Keratinocyte (primary cell): ENCODE measurements at regions not wholly inside any gene's neighbourhood (a gene's known extent, or its start where the extent isn't known, plus 50 kb on each side); places are given as distances from the start of the nearest gene placed in this dataset.

Source experiments
- DNase-seq: peaks from one replicate; pipeline ENCODE4 v3.0.0-alpha.2; 2011; ENCODE audit warnings: low read depth, missing footprints, low spot score
- FAIRE-seq: peaks from 2 replicates; lab custom pipeline; 2011; peaks lifted over from hg19 to GRCh38; lab: Jason Lieb, UNC
- H2AFZ ChIP-seq: 2 replicates; pipeline ENCODE4 v1.6.0; 2012; ENCODE audit warnings: low read length, control low read depth, inconsistent platforms; ENCODE audit not compliant: control insufficient read depth
- H3K27ac ChIP-seq: 2 replicates; pipeline ENCODE4 v1.5.1; 2011; ENCODE audit warnings: low read length; ENCODE audit not compliant: control insufficient read depth, insufficient read depth
- H3K27me3 ChIP-seq: 3 replicates; pipeline ENCODE4 v1.6.0; 2011; ENCODE audit warnings: low read length; ENCODE audit not compliant: control insufficient read depth, insufficient read depth; ENCODE audit errors: extremely low read depth
- H3K36me3 ChIP-seq, 2 experiments: 2 replicates in 1 of 2; 3 replicates in 1 of 2; pipeline ENCODE4 v1.5.1; 2011; ENCODE audit warnings: low read length in 2 of 2, mild to moderate bottlenecking in 1 of 2; ENCODE audit not compliant: control insufficient read depth in 2 of 2, insufficient read depth in 2 of 2; ENCODE audit errors: extremely low read depth in 1 of 2
- H3K4me1 ChIP-seq: 3 replicates; pipeline ENCODE4 v1.5.1; 2011; ENCODE audit warnings: low read length; ENCODE audit not compliant: control insufficient read depth, insufficient read depth; ENCODE audit errors: extremely low read depth
- H3K4me2 ChIP-seq: 3 replicates; pipeline ENCODE4 v1.6.0; 2011; ENCODE audit warnings: low read depth, low read length; ENCODE audit not compliant: control insufficient read depth, insufficient read depth; ENCODE audit errors: extremely low read depth
- H3K4me3 ChIP-seq, 3 experiments: fragments of 200-600 bp in 1 of 3; sonication (generic) in 1 of 3; 2 replicates in 2 of 3; 3 replicates in 1 of 3; pipeline ENCODE4 v1.5.1; 2011 to 2016; ENCODE audit warnings: low read length in 3 of 3, mild to moderate bottlenecking in 3 of 3, control low read depth in 2 of 3, inconsistent platforms in 1 of 3, low read depth in 1 of 3, mixed read lengths in 1 of 3, mixed run types in 1 of 3, moderate library complexity in 1 of 3; ENCODE audit not compliant: control insufficient read depth in 2 of 3, insufficient read depth in 2 of 3; ENCODE audit errors: extremely low read depth in 1 of 3
- H3K79me2 ChIP-seq: 2 replicates; pipeline ENCODE4 v1.6.0; 2012; ENCODE audit warnings: low read length; ENCODE audit not compliant: control insufficient read depth, insufficient read depth
- H3K9ac ChIP-seq: 3 replicates; pipeline ENCODE4 v1.6.0; 2011; ENCODE audit warnings: low read length; ENCODE audit not compliant: control insufficient read depth, insufficient read depth; ENCODE audit errors: extremely low read depth
- H3K9me1 ChIP-seq: 3 replicates; pipeline ENCODE4 v1.6.0; 2011; ENCODE audit warnings: low read length; ENCODE audit not compliant: control insufficient read depth, insufficient read depth; ENCODE audit errors: extremely low read depth
- H3K9me3 ChIP-seq: 2 replicates; pipeline ENCODE4 v1.5.1; 2012; ENCODE audit warnings: low read depth, low read length; ENCODE audit not compliant: control insufficient read depth
- H4K20me1 ChIP-seq: 3 replicates; pipeline ENCODE4 v1.6.0; 2011; ENCODE audit warnings: low read length; ENCODE audit not compliant: control insufficient read depth, insufficient read depth; ENCODE audit errors: extremely low read depth
- CTCF ChIP-seq, 3 experiments: IDR thresholded peaks in 1 of 3; conservative IDR thresholded peaks in 1 of 3; optimal IDR thresholded peaks in 1 of 3; 2 replicates in 2 of 3; 3 replicates in 1 of 3; pipeline versions ENCODE3 to v1.5.1; 2011; ENCODE audit warnings: low read length in 3 of 3, mild to moderate bottlenecking in 3 of 3, moderate library complexity in 2 of 3, control low read depth in 1 of 3, inconsistent platforms in 1 of 3; ENCODE audit not compliant: insufficient read depth in 2 of 3; ENCODE audit errors: extremely low read depth in 1 of 3
- EZH2 ChIP-seq: IDR thresholded peaks from one replicate; pipeline ENCODE4 v1.6.1; 2012; ENCODE audit warnings: inconsistent platforms, mild to moderate bottlenecking, low read length, moderate library complexity
- dilution Hi-C: fragments of 300-500 bp; cut with MboI; formaldehyde crosslinking; loops from one replicate; pipeline ENCODE4 v1.7.0; 2020; ENCODE audit warnings: low sequenced_read_pairs; ENCODE audit not compliant: extremely low pct_ligation_motif_present

GRCh38 chr5:135729321-135729786 lies 105.1 kb upstream of the SLC25A48 start:
- Histone ChIP-seq H3K27me3 (no peaks in the 10 kb centered on the region), H3K4me2 (no peak overlapping the region), H3K4me3 (no peak overlapping the region), H3K4me1 (peaks cover 5% of the 10 kb centered on the region), H3K36me3 (no peaks in the 10 kb centered on the region), H3K79me2 (no peaks in the 10 kb centered on the region), H4K20me1 (no peaks in the 10 kb centered on the region), H3K9ac (no peak overlapping the region), H2AFZ (no peak overlapping the region), H3K9me3 (no peaks in the 10 kb centered on the region), H3K9me1 (no peaks in the 10 kb centered on the region), H3K27ac (no peak overlapping the region)
- FAIRE-seq (peak; percentile 78), DNase-seq (no peak)
- dilution Hi-C loops: loop anchor here (10.0 to 25.0 kb wide), 2 partner anchors 105 to 142 kb away; partner anchors contain the start of genes CXCL14 and SLC25A48
- TF ChIP-seq EZH2 (no peak), CTCF (optimal IDR thresholded peaks at IDR 0.05 in 1 of 3, IDR thresholded peaks at IDR 0.05 in 1 of 3, conservative IDR thresholded peaks at IDR 0.05 in 1 of 3; ENCODE audit: extremely low read depth in 1 of 3, insufficient read depth in 2 of 3, low read length in 3 of 3) (peak in 2 of 3 experiments; percentile 29 to 49)

GRCh38 chr5:135724617-135725016 lies 109.8 kb upstream of the SLC25A48 start:
- Histone ChIP-seq H3K36me3 (no peaks in the 10 kb centered on the region), H3K4me2 (no peak overlapping the region), H2AFZ (no peak overlapping the region), H3K9me3 (no peaks in the 10 kb centered on the region), H3K27me3 (no peaks in the 10 kb centered on the region), H3K27ac (no peak overlapping the region), H3K9me1 (no peaks in the 10 kb centered on the region), H3K79me2 (no peaks in the 10 kb centered on the region), H3K4me3 (no peak overlapping the region), H3K9ac (no peak overlapping the region), H3K4me1 (peaks cover 5% of the 10 kb centered on the region), H4K20me1 (no peaks in the 10 kb centered on the region)
- DNase-seq (no peak), FAIRE-seq (no peak)
- TF ChIP-seq CTCF (optimal IDR thresholded peaks at IDR 0.05 in 1 of 3, IDR thresholded peaks at IDR 0.05 in 1 of 3, conservative IDR thresholded peaks at IDR 0.05 in 1 of 3; ENCODE audit: extremely low read depth in 1 of 3, insufficient read depth in 2 of 3, low read length in 3 of 3) (no peak), EZH2 (no peak)
- dilution Hi-C loops: loop anchor here (10.0 to 25.0 kb wide), 2 partner anchors 110 to 137 kb away; partner anchors contain the start of genes CXCL14 and SLC25A48
